SW 1271 (cell line): ENCODE measurements at regions not wholly inside any gene's neighbourhood (a gene's known extent, or its start where the extent isn't known, plus 50 kb on each side); places are given as distances from the start of the nearest gene placed in this dataset.
"Not testable (repeated sequence)": the region's sequence is repeated elsewhere in the genome, so short reads cannot be mapped to it uniquely, and the experiment has no call there.

Experiments used
- DNase-seq, 2 experiments: peaks; one replicate each; lab custom pipeline; 2025; lab: John Stamatoyannopoulos, UW

- not testable (repeated sequence) for DNase-seq
These were observed 50.4 kb upstream of the TTC34 start for GRCh38 chr1:2851918-2852317.

- DNase-seq: no peak
These were observed 52.2 kb upstream of the TTC34 start for GRCh38 chr1:2853711-2854110.

GRCh38 chr1:2854151-2854550, 52.7 kb upstream of the TTC34 start:
- no peak for DNase-seq

GRCh38 chr1:2854611-2855010, 53.1 kb upstream of the TTC34 start:
- DNase-seq: no peak

DNA sequence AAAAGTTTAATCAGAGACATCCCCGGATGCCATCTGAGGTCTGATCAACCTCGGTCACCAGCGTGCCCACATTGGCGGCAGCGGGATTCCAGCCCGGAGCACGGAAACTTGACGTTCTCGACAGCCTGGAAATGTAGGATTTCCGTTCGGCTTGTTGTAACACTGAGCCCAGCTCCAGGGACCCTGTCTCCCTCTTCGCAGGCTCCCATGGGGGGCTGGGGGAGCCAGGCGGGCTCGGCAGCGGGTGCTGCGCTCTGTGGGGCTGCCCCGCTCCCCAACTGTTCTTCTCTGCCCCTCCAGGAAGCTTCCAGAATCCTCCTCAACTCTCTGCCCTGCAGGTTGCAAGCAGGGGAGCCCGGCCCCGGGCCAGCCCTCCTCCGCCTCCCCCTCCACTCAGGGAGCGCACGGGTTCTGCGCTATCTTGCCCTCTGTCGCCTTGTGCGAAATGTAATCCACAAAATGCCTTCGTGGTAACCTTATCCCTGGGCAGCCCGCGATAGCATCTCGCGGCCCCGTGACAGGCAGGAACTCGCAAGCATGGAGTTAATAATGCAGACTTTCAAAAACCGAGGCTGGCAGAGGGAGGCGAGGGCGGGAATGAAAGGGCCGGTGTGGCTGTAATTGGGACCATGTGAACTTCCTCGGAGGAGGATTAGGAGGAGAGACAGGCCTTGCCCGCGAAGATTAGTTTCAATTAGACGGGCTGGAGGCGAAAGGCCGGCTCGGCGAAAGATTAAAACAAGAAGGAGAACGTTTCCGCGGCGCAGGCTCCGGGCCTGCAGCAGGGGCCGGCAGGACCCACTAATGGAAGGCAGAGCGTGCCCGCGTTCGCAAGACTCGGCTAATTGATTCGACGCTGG, 53.9 kb upstream of the TTC34 start:
- DNase-seq: no peak

- no peak for DNase-seq
These were observed 54.5 kb upstream of the TTC34 start for GRCh38 chr1:2856066-2856390.

DNA sequence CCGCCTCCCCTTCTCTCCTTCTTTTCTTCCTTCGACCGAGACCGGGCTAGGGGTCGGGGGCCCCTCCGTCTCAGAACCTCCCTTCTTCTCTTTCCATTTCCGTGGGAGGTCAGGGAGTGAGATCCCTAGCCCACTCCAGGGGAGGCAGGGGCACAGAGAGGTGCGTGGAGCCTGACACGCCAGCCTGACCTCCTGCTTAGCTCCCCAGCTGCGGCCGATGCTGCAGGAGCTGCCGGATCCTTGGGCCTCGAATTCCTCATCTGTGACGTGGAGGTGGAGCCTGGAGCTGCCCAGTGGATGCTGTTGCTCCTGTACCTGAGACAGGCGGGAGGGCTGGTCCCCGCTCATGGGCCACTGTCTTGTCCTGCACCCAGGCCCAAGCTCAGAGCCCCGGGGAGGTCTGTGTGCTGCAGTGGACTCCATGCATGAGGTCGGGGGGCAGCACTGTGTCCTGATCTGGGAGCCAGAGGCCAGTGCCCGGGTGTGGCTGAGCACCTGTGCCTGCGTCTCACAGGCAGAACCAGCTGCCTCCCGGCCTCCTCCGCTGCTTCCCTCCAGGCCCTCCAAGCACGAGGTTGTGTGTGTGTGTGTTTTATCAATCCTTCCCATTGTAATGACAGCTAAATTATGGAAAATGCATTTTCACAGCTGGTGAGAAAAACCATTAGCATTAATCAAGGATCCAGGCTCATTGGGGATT, 55.3 kb upstream of the TTC34 start:
- no peak for DNase-seq

DNA sequence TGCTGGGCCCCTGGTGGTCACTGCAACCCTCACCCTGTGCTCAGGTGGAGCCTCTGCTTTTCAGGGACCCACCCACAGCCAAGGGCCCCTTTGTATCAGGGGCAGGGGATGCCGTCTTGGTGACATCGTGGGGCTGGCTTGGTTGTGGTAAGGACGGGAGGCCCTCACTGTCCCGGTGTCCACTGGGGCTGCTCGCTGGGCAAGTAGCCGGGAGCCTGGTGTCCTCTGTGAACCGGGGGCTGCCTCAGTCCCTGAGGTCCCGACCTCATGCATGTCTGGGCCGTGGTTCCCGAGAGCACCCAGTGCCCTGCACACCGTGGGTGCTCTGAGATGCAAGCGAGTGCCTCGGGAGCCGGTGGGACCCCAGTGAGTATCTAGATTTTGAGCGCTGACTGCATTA, 56.0 kb upstream of the TTC34 start:
- no peak for DNase-seq

GRCh38 chr1:2858676-2859075, 57.2 kb upstream of the TTC34 start:
- DNase-seq: no peak

DNA sequence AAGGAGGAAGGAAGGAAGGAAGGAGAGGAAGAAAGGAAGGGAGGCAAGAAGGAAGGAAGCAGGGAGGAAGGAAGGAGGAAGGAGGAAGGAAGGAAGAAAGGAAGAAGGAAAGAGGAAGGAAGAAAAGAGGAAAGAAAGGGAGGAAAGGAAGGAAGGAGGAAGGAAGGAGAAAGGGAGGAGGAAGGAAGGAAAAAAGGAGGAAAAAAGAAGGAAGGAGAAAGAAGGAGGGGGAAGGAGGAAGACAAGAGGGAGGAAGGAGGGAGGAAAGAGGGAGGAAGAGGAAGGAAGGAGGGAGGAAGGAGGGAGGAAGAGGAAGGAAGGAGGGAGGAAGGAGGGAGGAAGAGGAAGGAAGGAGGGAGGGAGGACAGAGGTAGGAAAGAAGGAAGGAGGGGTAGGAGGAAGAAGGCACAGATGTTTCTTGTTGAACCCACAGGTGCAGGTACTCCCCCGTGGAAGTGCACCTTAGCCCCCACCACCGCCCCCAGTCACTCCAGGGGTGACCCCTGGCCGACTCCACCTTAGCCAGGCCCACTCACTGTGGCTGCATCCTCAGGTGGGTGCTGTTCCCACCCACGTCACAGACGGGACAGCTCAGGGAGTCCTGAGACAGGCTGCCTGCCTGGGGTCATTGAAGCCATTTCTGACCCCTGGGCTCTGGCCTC, 57.9 kb upstream of the TTC34 start:
- no peak for DNase-seq

DNA sequence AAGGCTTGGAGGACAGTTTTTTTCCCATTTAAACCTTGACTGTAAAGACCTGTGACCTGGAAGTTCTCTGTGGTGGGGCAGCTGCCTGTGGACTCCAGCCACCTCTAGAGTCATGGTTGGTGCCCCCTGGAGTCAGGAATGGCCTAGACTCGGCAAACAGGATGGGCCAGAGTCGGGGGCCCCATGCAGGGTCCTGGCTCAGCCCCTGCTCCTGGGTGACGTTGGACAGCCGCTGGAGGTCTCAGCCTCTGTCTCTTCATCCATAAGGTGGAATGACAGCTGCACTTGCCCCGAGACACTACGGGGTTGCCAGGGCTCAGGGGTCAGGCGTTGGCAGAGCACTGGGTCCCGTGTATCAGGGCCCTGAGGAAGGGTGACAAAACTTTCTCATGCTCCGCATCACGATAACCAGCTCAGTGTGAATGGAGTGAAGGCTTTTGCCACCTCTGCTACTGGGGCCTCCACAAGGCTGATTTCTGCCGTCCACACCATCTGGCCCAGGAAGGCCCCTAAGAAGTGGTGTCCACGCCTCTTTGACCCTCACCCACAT, 58.5 kb upstream of the TTC34 start:
- DNase-seq: no peak

- no peak for DNase-seq
These were observed 59.1 kb upstream of the TTC34 start for GRCh38 chr1:2860476-2861142.

DNA sequence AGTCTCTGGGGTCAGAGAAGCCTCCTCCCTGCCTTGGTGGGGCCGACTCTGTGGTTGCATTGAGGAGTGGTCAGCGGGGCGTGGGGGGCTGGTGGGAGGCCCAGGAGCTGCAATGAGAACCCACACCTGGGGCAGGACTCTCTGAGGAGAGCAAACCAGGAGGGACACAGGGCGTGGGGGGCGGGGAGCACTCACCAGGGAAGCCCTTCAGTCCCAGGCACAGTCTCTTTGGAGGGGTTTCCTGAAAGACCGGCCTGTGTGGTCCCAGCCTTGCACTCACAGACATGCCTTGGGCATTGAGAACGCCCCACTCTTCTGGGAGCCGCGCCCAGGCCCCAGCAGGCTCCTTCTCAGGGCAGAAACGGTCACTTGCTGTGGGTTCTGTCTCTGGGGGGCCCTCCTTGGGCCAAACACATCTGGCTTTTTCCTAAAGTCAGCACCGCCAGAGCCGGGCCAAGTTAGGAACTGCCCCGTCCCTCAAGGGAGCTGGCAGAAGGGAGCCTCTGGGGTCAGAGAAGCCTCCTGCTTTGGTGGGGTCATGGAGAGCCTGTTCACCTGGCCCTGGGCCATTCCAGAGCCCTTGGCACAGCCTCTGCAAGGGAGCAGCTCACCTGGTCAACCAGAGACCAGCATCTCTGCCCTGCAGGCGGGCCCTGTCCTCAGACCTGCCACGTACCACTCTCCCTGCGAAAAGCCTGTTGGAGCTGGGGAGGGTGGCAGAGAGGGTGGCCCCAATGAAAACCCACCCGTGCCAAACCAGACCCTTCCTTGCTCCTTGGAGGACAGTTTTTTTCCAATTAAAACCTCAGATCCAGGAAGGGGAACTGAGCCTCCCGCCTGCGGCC, 59.9 kb upstream of the TTC34 start:
- no peak for DNase-seq

- DNase-seq: no peak
These were observed 60.7 kb upstream of the TTC34 start for GRCh38 chr1:2861988-2862813.

DNA sequence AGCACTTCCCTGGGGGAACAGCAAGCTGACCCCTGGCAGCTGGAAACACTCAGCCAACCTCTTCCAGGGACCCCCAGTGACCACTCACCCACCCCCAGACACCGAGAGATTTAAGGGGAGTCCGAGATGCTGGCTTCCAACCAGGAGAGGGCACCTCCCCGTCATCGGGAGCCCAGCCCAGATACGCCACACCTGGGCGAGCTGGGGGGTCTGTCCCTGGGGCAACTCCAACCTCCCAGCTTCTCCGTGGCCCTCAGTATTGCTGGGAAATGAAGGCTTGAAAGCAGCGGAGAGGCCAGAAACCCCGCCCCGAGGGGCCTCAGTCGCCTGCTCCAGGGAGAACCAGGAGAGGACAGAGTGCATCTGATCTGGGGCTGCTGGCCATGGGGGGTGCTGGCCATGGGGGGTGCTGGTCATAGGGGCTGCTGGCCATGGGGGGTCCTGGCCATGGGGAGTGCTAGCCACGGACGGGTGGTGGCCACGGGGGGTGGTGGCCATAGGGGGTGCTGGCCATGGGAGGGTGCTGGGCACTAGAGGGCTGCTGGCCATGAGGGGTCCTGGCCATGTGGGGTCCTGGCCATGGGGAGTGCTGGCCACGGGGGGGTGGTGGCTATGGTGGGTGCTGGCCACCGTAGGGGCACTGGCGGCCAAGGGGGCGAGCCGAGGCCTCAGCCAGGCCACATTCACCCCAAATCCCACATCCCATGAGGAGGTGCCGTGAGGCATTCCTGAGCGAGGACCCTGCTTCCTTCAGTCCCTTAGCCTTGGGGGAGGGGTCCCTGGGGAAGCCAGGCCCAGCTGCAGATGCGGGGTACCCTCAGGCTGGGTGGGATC, 61.5 kb upstream of the TTC34 start:
- no peak for DNase-seq

DNA sequence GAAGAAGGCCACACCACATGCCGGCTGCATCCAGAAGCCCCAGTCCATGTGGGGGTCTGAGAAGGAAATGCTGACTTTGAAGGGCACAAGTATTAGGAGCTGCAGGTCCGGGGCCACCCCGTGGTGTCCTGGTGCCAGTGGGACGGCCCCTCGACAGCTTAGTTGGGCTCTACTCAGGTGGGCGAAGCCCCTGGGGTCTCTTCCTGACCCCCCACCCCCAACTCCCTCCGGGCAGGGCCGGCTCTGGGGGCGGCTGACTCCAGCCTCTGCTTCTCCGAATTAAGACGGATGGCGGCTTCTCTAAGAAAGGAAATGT, 62.1 kb upstream of the TTC34 start:
- no peak for DNase-seq

DNA sequence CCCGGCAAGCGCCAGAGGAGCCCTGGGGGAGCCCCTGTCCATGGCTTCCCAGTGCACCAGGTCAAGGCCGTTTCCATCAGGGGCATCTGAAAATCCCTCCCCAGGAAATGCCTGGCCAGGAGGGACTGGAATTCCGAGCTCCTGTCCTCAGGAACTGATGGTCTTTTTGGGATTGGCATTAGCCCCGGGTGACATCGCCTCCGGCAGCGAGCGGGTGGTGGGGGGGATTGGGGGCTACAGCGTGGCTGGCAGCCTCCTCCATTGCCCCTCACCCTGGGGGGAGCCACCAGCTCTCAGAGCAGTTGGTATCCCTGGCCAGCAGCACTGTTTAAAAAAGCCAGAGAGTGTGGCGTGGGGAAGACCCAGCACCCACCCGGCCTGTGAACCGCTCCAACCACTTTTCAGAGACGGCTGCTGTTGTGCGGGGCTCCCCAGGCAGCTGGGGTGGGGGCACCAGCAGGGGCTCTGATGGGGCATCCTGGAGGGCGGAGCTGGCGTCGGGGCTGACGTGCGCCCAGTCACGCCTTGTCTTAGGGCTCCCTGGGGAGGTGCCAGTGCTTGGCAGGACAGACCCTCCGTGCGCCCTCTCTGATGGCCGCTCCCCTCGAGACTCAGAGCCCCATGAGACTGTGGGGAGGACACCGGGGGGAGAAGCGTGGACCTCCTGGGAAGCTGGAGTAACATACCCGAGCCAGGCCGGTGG, 62.9 kb upstream of the TTC34 start:
- DNase-seq: no peak

DNA sequence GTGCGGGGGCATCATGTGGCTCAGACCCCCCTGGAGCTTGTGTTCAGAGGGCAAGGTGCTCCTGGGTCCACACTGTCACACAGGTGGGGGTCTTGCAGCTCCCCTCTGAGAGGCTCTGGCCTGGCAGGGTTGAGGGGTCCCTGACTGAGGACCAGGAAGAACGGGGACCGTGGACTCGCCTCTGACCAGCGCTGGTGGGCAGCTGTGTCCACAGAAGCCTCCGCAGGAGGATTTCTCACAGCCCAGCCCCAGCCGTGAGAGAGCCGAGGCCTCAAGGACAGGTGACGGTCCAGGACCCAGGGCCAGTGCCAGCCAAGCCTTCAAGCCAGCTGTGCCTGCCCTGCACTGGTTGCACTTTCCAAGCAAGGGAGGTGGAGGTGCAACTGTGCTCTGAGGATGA, 63.5 kb upstream of the TTC34 start:
- DNase-seq: no peak
